ENCODE measurements at regions not wholly inside any gene's neighbourhood (a gene's known extent, or its start where the extent isn't known, plus 50 kb on each side); places are given as distances from the start of the nearest gene placed in this dataset.

GRCh38 chr5:143514616-143515335, 111.3 kb upstream of the NR3C1 start:
- TF ChIP-seq CTCF (IDR thresholded peaks at IDR 0.05) (no peak), POLR2A (IDR thresholded peaks at IDR 0.05) (no peak)

Measured in heart left ventricle (tissue), 13 donors.